ENCODE measurements at regions not wholly inside any gene's neighbourhood (a gene's known extent, or its start where the extent isn't known, plus 50 kb on each side); places are given as distances from the start of the nearest gene placed in this dataset.
"Not testable (repeated sequence)": the region's sequence is repeated elsewhere in the genome, so short reads cannot be mapped to it uniquely, and the experiment has no call there.

- no peak for DNase-seq (ENCODE audit: low spot score)
Measured at GRCh38 chr4:169934794-169935429, 91.3 kb downstream of the MFAP3L start.

GRCh38 chr4:169933531-169933930 is 92.7 kb downstream of the MFAP3L start:
- no peak for DNase-seq (ENCODE audit: low spot score)

- no peak for DNase-seq (ENCODE audit: low spot score)
Measured at GRCh38 chr4:169931964-169932363, 94.2 kb downstream of the MFAP3L start.

DNA sequence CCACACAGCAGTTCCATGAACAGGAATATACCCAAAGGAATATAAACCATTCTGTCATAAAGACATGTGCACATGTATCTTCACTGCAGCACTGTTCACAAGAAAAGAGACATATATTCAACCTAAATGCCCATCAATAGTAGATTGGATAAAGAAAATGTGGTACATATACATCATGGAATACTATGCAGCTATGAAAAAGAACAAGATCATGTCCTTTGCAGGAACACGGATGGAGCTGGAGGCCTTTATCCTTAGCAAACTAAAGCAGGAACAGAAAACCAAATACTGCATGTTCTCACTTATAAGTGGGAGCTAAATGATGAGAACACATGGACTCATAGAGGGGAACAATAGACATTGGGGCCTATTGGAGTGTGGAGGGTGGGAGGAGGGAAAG is 95.4 kb downstream of the MFAP3L start:
- not testable (repeated sequence) for DNase-seq (ENCODE audit: low spot score)

- no peak for DNase-seq (ENCODE audit: low spot score)
Measured at GRCh38 chr4:169927280-169927679, 98.9 kb downstream of the MFAP3L start.

GRCh38 chr4:169925678-169926077 is 100.5 kb downstream of the MFAP3L start:
- no peak for DNase-seq (ENCODE audit: low spot score)

GRCh38 chr4:169922632-169923276 is 103.4 kb downstream of the MFAP3L start:
- DNase-seq (ENCODE audit: low spot score), result no peak

DNA sequence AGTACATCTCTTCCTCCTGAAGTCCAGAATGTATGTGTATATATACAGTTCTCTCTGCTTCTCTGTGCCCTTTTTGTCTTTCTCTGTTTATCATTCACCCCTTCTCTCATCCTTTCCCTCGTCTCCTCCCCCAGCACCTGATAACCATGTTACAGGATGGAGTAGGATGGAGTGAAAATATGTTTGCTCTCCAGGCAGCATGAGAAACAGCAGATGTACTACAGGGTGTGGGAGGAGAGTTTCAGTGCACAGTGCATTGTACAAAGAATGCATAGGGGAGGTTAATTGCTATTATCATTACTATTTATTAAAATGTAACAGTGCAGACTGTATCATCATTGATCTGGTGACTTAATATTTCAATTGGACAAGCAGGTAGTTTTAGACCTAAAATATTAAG is 104.5 kb downstream of the MFAP3L start:
- DNase-seq (ENCODE audit: low spot score), result no peak

DNA sequence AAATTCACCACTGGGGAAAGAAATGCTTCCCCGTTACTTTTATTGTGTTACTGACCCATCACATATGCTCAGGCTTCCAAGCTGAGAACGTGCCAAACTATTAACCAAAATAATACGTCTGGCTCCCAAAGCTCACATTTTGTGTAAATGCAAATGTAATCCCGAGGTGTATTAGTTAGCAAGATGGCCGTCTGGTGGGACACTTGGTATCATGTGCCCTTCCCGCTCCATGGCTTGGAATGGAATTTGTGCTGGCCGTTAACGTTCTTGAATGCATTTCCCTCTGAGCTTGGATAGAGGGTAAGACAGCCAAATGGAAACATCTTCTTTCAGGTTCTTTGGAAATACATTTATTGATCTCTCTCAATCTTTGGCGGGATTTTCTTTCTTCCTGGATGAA is 105.0 kb downstream of the MFAP3L start:
- DNase-seq (ENCODE audit: low spot score), result no peak

DNA sequence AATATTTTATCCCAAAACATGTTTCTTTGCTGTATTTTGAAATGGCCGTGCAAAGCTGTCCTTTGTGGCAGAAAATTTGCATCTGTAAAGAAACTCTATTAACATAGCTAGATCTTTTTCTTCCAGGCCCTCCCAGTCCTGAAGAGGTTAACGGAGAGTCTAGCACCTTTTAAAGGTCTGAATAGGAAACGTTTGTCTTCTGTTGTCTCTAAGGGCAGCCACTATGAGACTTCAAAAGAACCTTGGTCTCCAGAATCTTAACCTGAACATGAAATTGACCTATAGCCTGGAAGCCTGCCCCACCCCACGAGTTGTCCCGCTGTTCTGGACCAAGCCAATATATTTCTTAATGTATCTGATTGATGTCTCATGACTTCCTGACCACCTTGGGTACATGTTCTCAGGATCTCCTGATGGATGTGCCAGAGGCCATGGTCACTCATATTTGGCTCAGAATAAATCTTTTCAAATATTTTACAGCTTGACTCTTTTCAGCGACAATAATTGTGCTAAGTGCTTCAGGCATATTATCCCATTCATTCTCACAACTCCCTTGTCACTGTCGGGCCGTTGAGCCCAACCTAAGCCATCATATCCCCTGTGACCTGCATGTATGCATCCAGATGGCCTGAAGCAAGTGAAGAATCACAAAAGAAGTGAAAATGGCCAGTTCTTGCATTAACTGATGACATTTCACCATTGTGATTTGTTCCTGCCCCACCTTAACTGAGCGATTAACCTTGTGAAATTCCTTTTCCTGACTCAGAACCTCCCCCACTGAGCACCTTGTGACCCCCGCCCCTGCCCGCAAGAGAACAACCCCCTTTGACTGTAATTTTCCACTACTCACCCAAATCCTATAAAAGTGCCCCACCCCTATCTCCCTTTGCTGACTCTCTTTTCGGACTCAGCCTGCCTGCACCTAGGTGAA is 106.7 kb downstream of the MFAP3L start:
- DNase-seq (ENCODE audit: low spot score), result not testable (repeated sequence)

GRCh38 chr4:169915545-169915944 is 110.7 kb downstream of the MFAP3L start:
- no peak for DNase-seq (ENCODE audit: low spot score)

- DNase-seq (ENCODE audit: low spot score), result no peak
Measured at GRCh38 chr4:169914866-169915265, 111.3 kb downstream of the MFAP3L start.

DNA sequence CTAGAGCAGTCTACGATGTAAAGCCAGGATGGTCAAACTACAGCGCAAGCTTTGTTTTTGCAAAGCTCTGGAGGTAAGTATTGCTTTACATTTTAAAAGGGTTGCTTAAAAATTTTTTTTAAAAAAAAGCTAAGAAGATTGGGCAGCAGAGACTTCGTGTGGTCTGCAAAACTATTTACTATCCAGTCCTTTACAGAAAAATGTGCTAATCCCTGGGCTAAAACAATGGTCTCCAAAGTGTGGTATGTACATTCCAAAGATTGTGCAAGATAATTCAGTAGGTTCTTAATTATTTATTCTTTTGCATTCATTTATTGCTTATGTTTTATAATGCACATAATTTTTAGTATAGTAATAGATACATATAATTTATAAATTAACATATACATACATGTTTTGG is 113.2 kb downstream of the MFAP3L start:
- no peak for DNase-seq (ENCODE audit: low spot score)

- no peak for DNase-seq (ENCODE audit: low spot score)
Measured at GRCh38 chr4:169909897-169910296, 116.3 kb downstream of the MFAP3L start.

DNA sequence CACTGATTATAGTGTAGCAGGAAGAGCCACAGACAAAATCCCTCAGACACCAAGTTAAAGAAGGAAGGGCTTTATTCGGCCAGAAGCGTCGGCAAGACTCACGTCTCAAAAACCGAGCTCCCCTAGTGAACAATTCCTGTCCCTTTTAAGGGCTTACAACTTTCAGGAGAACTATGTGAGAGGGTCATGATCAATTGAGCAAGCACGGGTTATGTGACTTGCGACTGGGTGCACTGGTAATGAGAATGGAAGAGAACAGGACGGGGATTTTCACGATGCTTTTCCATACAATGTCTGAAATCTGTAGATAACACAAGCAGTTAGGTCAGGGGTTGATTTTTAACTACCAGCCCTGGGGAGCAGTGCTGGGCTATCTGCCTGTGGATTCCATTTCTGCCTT is 116.7 kb downstream of the MFAP3L start:
- no peak for DNase-seq (ENCODE audit: low spot score)

DNA sequence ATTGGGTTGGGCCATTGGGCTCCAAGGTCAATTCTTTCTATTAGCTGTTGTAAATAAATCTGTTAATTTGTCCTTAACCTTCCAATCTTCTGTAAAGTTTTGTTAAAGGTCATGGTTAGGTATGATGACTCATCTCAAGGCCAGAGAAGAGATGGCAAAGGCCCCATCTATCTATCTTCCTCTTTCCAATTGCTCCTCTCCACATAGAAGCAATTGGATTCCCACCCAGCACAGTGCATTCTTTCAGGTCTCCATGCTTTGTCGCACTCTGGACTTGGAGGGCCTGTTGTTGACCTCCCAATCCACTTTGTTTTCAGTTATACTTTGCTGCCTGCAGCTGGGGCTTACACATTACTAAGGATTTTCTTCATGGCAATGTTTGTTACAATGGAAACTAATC is 118.5 kb downstream of the MFAP3L start:
- no peak for DNase-seq (ENCODE audit: low spot score)

- no peak for DNase-seq (ENCODE audit: low spot score)
Measured at GRCh38 chr4:169906821-169907220, 119.4 kb downstream of the MFAP3L start.

- no peak for DNase-seq (ENCODE audit: low spot score)
Measured at GRCh38 chr4:169906104-169906503, 120.1 kb downstream of the MFAP3L start.

DNA sequence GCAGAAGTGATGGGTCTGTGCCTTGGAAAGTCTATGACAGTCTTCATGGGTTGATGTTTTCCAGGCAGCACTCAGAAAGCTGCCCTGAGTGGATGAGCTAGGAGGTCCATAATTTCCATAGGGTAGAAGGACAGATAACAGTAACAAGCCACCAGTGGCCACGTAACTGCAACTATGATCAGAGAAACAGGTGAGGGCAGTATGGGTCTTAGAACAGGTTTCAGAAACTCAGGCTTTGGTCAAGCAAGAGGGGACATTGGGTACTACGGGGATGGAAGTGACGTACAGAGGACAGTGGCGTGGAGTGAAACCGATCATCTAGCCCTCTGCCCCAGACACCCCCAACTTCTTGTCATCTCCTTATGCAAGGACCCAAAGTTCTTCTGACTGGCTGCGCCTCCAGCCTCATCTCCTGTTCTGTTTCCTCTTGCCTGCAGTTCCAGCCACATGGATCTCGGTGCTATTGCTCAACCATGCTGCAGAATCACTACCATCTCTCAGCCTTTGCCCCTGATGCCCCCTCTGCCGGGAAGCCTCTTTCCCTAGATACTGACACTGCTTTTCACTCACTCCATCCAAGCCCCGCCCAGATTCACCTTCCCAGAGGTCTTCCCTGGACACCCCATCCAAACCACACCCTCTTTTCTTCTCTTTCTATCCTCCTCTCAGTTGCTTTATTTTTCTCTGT is 123.4 kb downstream of the MFAP3L start:
- no peak for DNase-seq (ENCODE audit: low spot score)

DNA sequence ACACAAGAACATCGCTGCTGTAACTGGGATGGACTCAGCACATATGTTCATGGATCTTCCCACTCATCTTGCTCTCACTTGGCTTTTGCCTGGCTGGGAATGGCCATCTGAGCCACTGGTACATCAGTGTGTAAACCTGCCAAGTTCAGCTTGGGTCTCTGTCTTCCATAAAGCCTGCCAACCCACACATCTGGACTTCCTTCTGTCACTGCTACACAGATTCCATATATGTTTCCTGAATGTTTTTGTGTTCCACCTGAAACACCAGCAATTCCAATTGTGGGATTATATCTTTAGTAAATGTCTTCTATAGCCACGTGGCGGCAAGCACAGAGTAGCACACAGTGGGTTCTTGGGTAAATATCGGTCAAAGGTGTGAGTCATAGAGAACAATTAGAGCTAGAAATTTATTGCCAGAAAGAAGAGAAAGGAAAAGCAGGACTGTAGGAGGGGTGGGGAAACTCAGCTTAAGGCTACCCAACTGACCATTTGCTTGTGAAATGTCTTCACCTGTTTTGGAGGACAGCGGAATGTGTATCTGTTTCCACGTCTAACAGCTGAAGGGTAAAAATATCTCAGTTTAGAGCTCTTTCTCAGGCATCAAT is 125.9 kb downstream of the MFAP3L start:
- DNase-seq (ENCODE audit: low spot score), result no peak

DNA sequence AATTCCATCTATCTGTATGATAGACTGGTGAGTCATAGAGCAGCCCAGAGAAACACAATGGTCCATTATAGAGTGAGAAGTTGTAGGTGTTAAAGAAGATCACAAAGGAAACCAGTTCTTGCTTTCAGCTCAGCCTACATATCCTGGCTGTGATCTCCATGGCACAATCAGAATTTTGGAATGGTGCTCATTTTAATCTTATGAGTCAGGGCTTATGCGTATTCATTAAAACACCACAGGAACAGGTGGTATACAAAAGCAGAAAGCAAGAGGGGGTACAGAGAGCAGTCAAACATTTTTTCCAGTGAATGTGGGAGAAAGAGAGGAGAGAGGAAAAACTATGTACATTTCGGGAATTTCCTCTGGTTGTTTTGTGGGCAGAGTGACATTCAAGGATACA is 126.9 kb downstream of the MFAP3L start:
- no peak for DNase-seq (ENCODE audit: low spot score)

- no peak for DNase-seq (ENCODE audit: low spot score)
Measured at GRCh38 chr4:169898095-169898494, 128.1 kb downstream of the MFAP3L start.
